ENCODE measurements at regions not wholly inside any gene's neighbourhood (a gene's known extent, or its start where the extent isn't known, plus 50 kb on each side); places are given as distances from the start of the nearest gene placed in this dataset.

DNA sequence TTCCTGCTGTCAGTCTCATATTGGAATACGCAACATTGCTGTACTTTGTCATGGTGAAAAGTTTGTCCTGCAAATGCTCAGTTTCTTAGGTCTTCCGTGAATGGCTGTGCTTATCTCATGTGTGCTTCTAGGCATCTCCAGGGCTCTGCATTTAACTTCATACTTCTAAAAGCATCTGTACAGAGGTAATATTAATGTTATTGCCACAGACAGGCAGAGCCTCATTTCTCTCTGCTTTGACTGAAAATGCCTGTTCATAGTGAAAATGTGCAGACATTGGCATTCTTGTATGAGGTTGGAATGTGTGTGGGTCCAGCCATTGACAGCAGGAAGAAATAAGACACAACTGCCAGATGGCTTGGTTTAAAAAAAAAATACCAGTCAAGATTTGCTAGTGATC is 140.1 kb upstream of the TTC29 start:
- Histone ChIP-seq H3K4me3 (ENCODE audit: low read length) (no peak overlapping the region), H2AFZ (ENCODE audit: low read depth, low read length) (no peak overlapping the region), H3K9me3 (ENCODE audit: insufficient read depth, low read length) (no peaks in the 10 kb centered on the region), H3K4me1 (ENCODE audit: low read length) (peaks cover 4% of the 10 kb centered on the region; the same call in 1 of the 2 replicates), H3K27me3 (ENCODE audit: low read depth, low read length) (peaks cover 19% of the 10 kb centered on the region; the same call in 1 of the 2 replicates), H3K4me2 (ENCODE audit: low read length) (no peak overlapping the region), H4K20me1 (ENCODE audit: insufficient read depth, low read length) (no peaks in the 10 kb centered on the region), H3K27ac (ENCODE audit: low read length) (no peak overlapping the region), H3K79me2 (ENCODE audit: low read length) (no peaks in the 10 kb centered on the region), H3K9ac (ENCODE audit: low read length) (no peak overlapping the region), H3K36me3 (replicated peaks; ENCODE audit: low read depth, low read length) (no peaks in the 10 kb centered on the region)
- no peak for TF ChIP-seq EZH2phosphoT487 (IDR thresholded peaks at IDR 0.05; ENCODE audit: low read depth)
- TF ChIP-seq, protein P1, sequence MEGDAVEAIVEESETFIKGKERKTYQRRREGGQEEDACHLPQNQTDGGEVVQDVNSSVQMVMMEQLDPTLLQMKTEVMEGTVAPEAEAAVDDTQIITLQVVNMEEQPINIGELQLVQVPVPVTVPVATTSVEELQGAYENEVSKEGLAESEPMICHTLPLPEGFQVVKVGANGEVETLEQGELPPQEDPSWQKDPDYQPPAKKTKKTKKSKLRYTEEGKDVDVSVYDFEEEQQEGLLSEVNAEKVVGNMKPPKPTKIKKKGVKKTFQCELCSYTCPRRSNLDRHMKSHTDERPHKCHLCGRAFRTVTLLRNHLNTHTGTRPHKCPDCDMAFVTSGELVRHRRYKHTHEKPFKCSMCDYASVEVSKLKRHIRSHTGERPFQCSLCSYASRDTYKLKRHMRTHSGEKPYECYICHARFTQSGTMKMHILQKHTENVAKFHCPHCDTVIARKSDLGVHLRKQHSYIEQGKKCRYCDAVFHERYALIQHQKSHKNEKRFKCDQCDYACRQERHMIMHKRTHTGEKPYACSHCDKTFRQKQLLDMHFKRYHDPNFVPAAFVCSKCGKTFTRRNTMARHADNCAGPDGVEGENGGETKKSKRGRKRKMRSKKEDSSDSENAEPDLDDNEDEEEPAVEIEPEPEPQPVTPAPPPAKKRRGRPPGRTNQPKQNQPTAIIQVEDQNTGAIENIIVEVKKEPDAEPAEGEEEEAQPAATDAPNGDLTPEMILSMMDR (IDR thresholded peaks at IDR 0.05; ENCODE audit: low read depth, low read length), result no peak

- H3K36me3 ChIP-seq (replicated peaks; ENCODE audit: low read depth, low read length), result no peaks in the 10 kb centered on the region
Observed at GRCh38 chr4:147088146-147088545, 142.5 kb upstream of the TTC29 start.

GRCh38 chr4:147090486-147090885 is 144.8 kb upstream of the TTC29 start:
- Histone ChIP-seq H3K79me2 (ENCODE audit: low read length) (no peaks in the 10 kb centered on the region), H3K4me3 (ENCODE audit: low read length) (no peak overlapping the region), H3K4me2 (ENCODE audit: low read length) (no peak overlapping the region), H4K20me1 (ENCODE audit: insufficient read depth, low read length) (no peaks in the 10 kb centered on the region), H3K36me3 (replicated peaks; ENCODE audit: low read depth, low read length) (no peaks in the 10 kb centered on the region), H3K9me3 (ENCODE audit: insufficient read depth, low read length) (no peaks in the 10 kb centered on the region), H2AFZ (ENCODE audit: low read depth, low read length) (no peak overlapping the region), H3K27ac (ENCODE audit: low read length) (no peak overlapping the region), H3K4me1 (ENCODE audit: low read length) (peaks cover 4% of the 10 kb centered on the region; the same call in 1 of the 2 replicates), H3K9ac (ENCODE audit: low read length) (no peak overlapping the region), H3K27me3 (ENCODE audit: low read depth, low read length) (peaks cover 34% of the 10 kb centered on the region)
- no peak for TF ChIP-seq EZH2phosphoT487 (IDR thresholded peaks at IDR 0.05; ENCODE audit: low read depth)
- TF ChIP-seq, protein P1 (IDR thresholded peaks at IDR 0.05; ENCODE audit: low read depth, low read length), result no peak

More at GRCh38 chr4:147088146-147088545, 142.5 kb upstream of the TTC29 start:
- no peak overlapping the region for H3K27ac ChIP-seq (ENCODE audit: low read length)
- H2AFZ ChIP-seq (ENCODE audit: low read depth, low read length), result peak overlapping the region; percentile 6; the same call in 1 of the 2 replicates
- H3K4me2 ChIP-seq (ENCODE audit: low read length), result peak overlapping the region; percentile 33
- H4K20me1 ChIP-seq (ENCODE audit: insufficient read depth, low read length), result no peaks in the 10 kb centered on the region
- H3K27me3 ChIP-seq (ENCODE audit: low read depth, low read length), result peaks cover 22% of the 10 kb centered on the region
- no peaks in the 10 kb centered on the region for H3K9me3 ChIP-seq (ENCODE audit: insufficient read depth, low read length)
- H3K4me3 ChIP-seq (ENCODE audit: low read length), result peak overlapping the region; percentile 4; the same call in 1 of the 2 replicates
- H3K9ac ChIP-seq (ENCODE audit: low read length), result no peak overlapping the region
- H3K4me1 ChIP-seq (ENCODE audit: low read length), result peaks cover 4% of the 10 kb centered on the region; the same call in 1 of the 2 replicates
- no peak for TF ChIP-seq EZH2phosphoT487 (IDR thresholded peaks at IDR 0.05; ENCODE audit: low read depth)
- TF ChIP-seq, protein P1 (IDR thresholded peaks at IDR 0.05; ENCODE audit: low read depth, low read length), result no peak
- no peaks in the 10 kb centered on the region for H3K79me2 ChIP-seq (ENCODE audit: low read length)

DNA sequence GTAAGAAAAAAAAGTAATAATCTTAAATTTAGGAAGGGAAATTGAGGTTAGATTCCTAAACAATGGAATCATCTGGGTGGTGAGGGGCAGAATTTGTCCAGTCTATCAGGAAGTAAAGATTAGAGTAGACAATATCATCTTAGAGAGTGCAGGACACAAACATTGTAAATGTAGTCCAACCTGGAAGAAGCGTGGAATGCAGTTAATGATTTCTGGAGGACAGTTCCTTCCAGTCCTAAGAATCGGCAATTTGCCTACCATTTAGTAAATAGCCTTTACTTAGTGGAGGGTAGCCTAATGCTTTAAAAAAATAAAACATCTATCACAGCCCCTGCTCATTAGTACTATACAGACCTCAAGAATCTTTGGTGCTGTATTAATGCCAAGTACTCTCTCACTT is 147.5 kb upstream of the TTC29 start:
- Histone ChIP-seq H3K4me3 (ENCODE audit: low read length) (no peak overlapping the region), H3K27ac (ENCODE audit: low read length) (no peak overlapping the region), H3K4me1 (ENCODE audit: low read length) (peaks cover 2% of the 10 kb centered on the region; the same call in 1 of the 2 replicates), H3K27me3 (ENCODE audit: low read depth, low read length) (peaks cover 37% of the 10 kb centered on the region), H3K36me3 (replicated peaks; ENCODE audit: low read depth, low read length) (no peaks in the 10 kb centered on the region), H4K20me1 (ENCODE audit: insufficient read depth, low read length) (no peaks in the 10 kb centered on the region), H3K79me2 (ENCODE audit: low read length) (no peaks in the 10 kb centered on the region), H2AFZ (ENCODE audit: low read depth, low read length) (no peak overlapping the region), H3K9ac (ENCODE audit: low read length) (no peak overlapping the region), H3K9me3 (ENCODE audit: insufficient read depth, low read length) (no peaks in the 10 kb centered on the region), H3K4me2 (ENCODE audit: low read length) (no peak overlapping the region)
- TF ChIP-seq, protein P1 (IDR thresholded peaks at IDR 0.05; ENCODE audit: low read depth, low read length), result no peak
- TF ChIP-seq EZH2phosphoT487 (IDR thresholded peaks at IDR 0.05; ENCODE audit: low read depth), result no peak
